Endothelial cell (in vitro differentiated cells): ENCODE measurements at regions not wholly inside any gene's neighbourhood (a gene's known extent, or its start where the extent isn't known, plus 50 kb on each side); places are given as distances from the start of the nearest gene placed in this dataset.

Experiments used
- DNase-seq: peaks from one replicate; pipeline ENCODE4 v3.0.0; 2021; ENCODE audit warnings: low spot score
- H3K27ac Mint-ChIP-seq: one replicate; pipeline ENCODE4 v1.8.0; 2021; ENCODE audit warnings: mixed read lengths, inconsistent platforms; ENCODE audit not compliant: unreplicated experiment
- H3K27me3 Mint-ChIP-seq: one replicate; pipeline ENCODE4 v1.8.0; 2021; ENCODE audit warnings: mild to moderate bottlenecking, moderate library complexity, mixed read lengths, inconsistent platforms; ENCODE audit not compliant: unreplicated experiment
- H3K36me3 Mint-ChIP-seq: one replicate; pipeline ENCODE4 v1.8.0; 2021; ENCODE audit warnings: mild to moderate bottlenecking, low read depth, mixed read lengths, inconsistent platforms; ENCODE audit not compliant: unreplicated experiment
- H3K4me1 Mint-ChIP-seq: one replicate; pipeline ENCODE4 v1.8.0; 2021; ENCODE audit warnings: mild to moderate bottlenecking, mixed read lengths, inconsistent platforms; ENCODE audit not compliant: unreplicated experiment
- H3K4me3 Mint-ChIP-seq: one replicate; pipeline ENCODE4 v1.8.0; 2021; ENCODE audit warnings: mild to moderate bottlenecking, mixed read lengths, inconsistent platforms; ENCODE audit not compliant: unreplicated experiment
- H3K9me3 Mint-ChIP-seq: one replicate; pipeline ENCODE4 v1.8.0; 2021; ENCODE audit warnings: mixed read lengths, inconsistent platforms; ENCODE audit not compliant: unreplicated experiment
- CTCF ChIP-seq: fragments of 200-600 bp; sonication (generic); IDR thresholded peaks from one replicate; pipeline ENCODE4 v1.5.0; 2021; ENCODE audit warnings: antibody characterized with exemption; ENCODE audit not compliant: unreplicated experiment

GRCh38 chr2:236632295-236633218, 62.9 kb downstream of the ACKR3 start:
- no peak overlapping the region for H3K27ac Mint-ChIP-seq
- no peaks in the 10 kb centered on the region for H3K4me1 Mint-ChIP-seq
- H3K9me3 Mint-ChIP-seq, result no peaks in the 10 kb centered on the region
- peaks cover 2% of the 10 kb centered on the region for H3K27me3 Mint-ChIP-seq
- no peak for TF ChIP-seq CTCF
- H3K4me3 Mint-ChIP-seq, result no peak overlapping the region
- DNase-seq, result no peak
- H3K36me3 Mint-ChIP-seq, result no peaks in the 10 kb centered on the region

GRCh38 chr2:236633219-236633570, 63.6 kb downstream of the ACKR3 start:
- no peaks in the 10 kb centered on the region for H3K4me1 Mint-ChIP-seq
- DNase-seq, result no peak
- no peak overlapping the region for H3K4me3 Mint-ChIP-seq
- no peak for TF ChIP-seq CTCF
- no peaks in the 10 kb centered on the region for H3K9me3 Mint-ChIP-seq
- no peak overlapping the region for H3K27ac Mint-ChIP-seq
- H3K36me3 Mint-ChIP-seq, result no peaks in the 10 kb centered on the region
- H3K27me3 Mint-ChIP-seq, result peaks cover 2% of the 10 kb centered on the region

- H3K9me3 Mint-ChIP-seq, result no peaks in the 10 kb centered on the region
Measured at GRCh38 chr2:236633775-236634560, 64.3 kb downstream of the ACKR3 start.

GRCh38 chr2:236636261-236636660, 66.6 kb downstream of the ACKR3 start:
- Mint-ChIP-seq H3K9me3 (no peaks in the 10 kb centered on the region), H3K27ac (no peak overlapping the region), H3K4me1 (no peaks in the 10 kb centered on the region), H3K4me3 (no peak overlapping the region), H3K27me3 (peaks cover 5% of the 10 kb centered on the region), H3K36me3 (peaks cover 4% of the 10 kb centered on the region)
- no peak for DNase-seq
- TF ChIP-seq CTCF, result no peak

More at GRCh38 chr2:236633775-236634560, 64.3 kb downstream of the ACKR3 start:
- Mint-ChIP-seq H3K4me3 (no peak overlapping the region), H3K36me3 (no peaks in the 10 kb centered on the region), H3K27me3 (peaks cover 3% of the 10 kb centered on the region), H3K27ac (no peak overlapping the region), H3K4me1 (no peaks in the 10 kb centered on the region)
- no peak for TF ChIP-seq CTCF
- DNase-seq, result no peak
